PFSK-1 (cell line): ENCODE measurements at regions not wholly inside any gene's neighbourhood (a gene's known extent, or its start where the extent isn't known, plus 50 kb on each side); places are given as distances from the start of the nearest gene placed in this dataset.

Experiments
- FOXP2 ChIP-seq: optimal IDR thresholded peaks from 2 replicates; pipeline ENCODE3; 2011; ENCODE audit warnings: borderline replicate concordance, control low read depth, inconsistent platforms; ENCODE audit not compliant: insufficient read depth; ENCODE audit errors: extremely low read length, extremely low read depth
- POLR2AphosphoS5 ChIP-seq: IDR thresholded peaks from 2 replicates; pipeline ENCODE4 v1.6.1; 2012; ENCODE audit warnings: low read depth, mild to moderate bottlenecking, control low read depth, low read length, moderate library complexity
- REST ChIP-seq, 2 experiments: IDR thresholded peaks; 2 replicates each; pipeline versions ENCODE4 v1.6.1 to v1.8.0; 2011 to 2012; ENCODE audit warnings: low read depth in 2 of 2, low read length in 2 of 2, control low read depth in 1 of 2, inconsistent platforms in 1 of 2, mild to moderate bottlenecking in 1 of 2, moderate library complexity in 1 of 2; ENCODE audit not compliant: insufficient read depth in 1 of 2
- SIN3A ChIP-seq: IDR thresholded peaks from 2 replicates; pipeline ENCODE4 v1.6.1; 2012; ENCODE audit warnings: mild to moderate bottlenecking, low read length, moderate library complexity, borderline replicate concordance; ENCODE audit not compliant: insufficient read depth
- TAF1 ChIP-seq: IDR thresholded peaks from 2 replicates; pipeline ENCODE4 v1.6.1; 2012; ENCODE audit warnings: low read length, control low read depth, borderline replicate concordance; ENCODE audit not compliant: insufficient read depth

- TF ChIP-seq SIN3A (no peak), POLR2AphosphoS5 (no peak), REST (IDR thresholded peaks at IDR 0.05; ENCODE audit: insufficient read depth in 1 of 2, low read depth in 2 of 2, low read length in 2 of 2) (no peak), FOXP2 (no peak), TAF1 (no peak)
Measured at GRCh38 chr12:59121451-59121850, 201.1 kb upstream of the LRIG3 start.

DNA sequence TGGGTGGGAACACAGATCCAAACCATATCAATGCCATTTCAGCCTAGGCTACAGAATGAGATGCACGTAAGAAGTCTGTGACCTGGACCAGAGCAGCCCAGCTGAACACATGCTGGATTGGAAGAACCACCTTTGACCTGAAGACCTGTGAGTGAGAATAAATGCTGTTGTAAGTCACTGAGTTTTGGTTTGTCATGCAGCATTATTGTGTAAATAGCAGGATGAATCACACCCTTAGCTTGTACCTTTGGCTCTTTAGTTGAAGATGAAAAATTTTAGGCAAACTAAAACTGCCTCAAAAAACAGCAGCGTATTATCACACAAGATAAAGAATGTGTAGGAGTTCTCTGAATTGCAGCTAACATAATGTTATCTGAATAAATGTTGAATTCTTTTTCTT is 199.4 kb upstream of the LRIG3 start:
- TF ChIP-seq POLR2AphosphoS5 (no peak), REST (IDR thresholded peaks at IDR 0.05; ENCODE audit: insufficient read depth in 1 of 2, low read depth in 2 of 2, low read length in 2 of 2) (no peak), FOXP2 (no peak), TAF1 (no peak), SIN3A (no peak)

- TF ChIP-seq FOXP2 (no peak), SIN3A (no peak), TAF1 (no peak), POLR2AphosphoS5 (no peak), REST (IDR thresholded peaks at IDR 0.05; ENCODE audit: insufficient read depth in 1 of 2, low read depth in 2 of 2, low read length in 2 of 2) (no peak)
Measured at GRCh38 chr12:59118356-59118755, 198.1 kb upstream of the LRIG3 start.

GRCh38 chr12:59115995-59116394 is 195.7 kb upstream of the LRIG3 start:
- TF ChIP-seq REST (IDR thresholded peaks at IDR 0.05; ENCODE audit: insufficient read depth in 1 of 2, low read depth in 2 of 2, low read length in 2 of 2) (no peak), POLR2AphosphoS5 (no peak)

DNA sequence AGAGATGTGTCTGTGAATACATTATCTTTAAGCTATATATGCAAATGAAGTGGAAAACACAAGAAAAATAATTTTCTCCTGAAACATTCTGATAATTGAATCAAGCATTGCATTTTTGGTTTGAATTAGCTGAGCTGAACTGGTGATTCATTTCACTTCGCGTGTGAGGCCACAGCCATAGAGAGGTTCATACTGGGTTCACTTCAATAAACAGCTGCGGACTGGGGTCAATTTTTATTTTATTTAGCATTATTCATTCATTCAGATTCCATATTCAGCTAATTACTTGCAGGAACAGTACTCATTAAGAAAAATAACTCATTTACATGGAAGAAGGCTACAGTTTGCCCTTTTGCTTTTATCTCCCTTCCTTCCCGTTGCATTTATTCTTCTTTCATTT is 195.2 kb upstream of the LRIG3 start:
- TF ChIP-seq SIN3A (no peak), FOXP2 (no peak), POLR2AphosphoS5 (no peak), REST (IDR thresholded peaks at IDR 0.05; ENCODE audit: insufficient read depth in 1 of 2, low read depth in 2 of 2, low read length in 2 of 2) (no peak), TAF1 (no peak)
